Liver (tissue), 8 donors: ENCODE measurements at regions not wholly inside any gene's neighbourhood (a gene's known extent, or its start where the extent isn't known, plus 50 kb on each side); places are given as distances from the start of the nearest gene placed in this dataset.

Source experiments
- DNase-seq: peaks from one replicate; pipeline ENCODE4 v3.0.0-alpha.2; 2017; ENCODE audit warnings: low spot score
- H3K27ac ChIP-seq, 2 donors: one replicate each; pipeline ENCODE4 v1.7.0; 2013; ENCODE audit warnings: inconsistent platforms in 2 of 2, low read length in 2 of 2, control low read depth in 1 of 2, low read depth in 1 of 2, mild to moderate bottlenecking in 1 of 2
- H3K27me3 ChIP-seq, 4 donors: one replicate each; pipeline versions ENCODE4 v1.6.1 to v1.7.0; 2013; ENCODE audit warnings: low read length in 3 of 4, inconsistent platforms in 1 of 4, mild to moderate bottlenecking in 1 of 4, moderate library complexity in 1 of 4; ENCODE audit not compliant: control insufficient read depth in 4 of 4, insufficient read depth in 4 of 4
- H3K36me3 ChIP-seq, 4 donors: one replicate each; pipeline versions ENCODE4 v1.6.1 to v1.7.0; 2013; ENCODE audit warnings: low read length in 3 of 4, mild to moderate bottlenecking in 3 of 4, low read depth in 1 of 4, moderate library complexity in 1 of 4; ENCODE audit not compliant: control insufficient read depth in 4 of 4, insufficient read depth in 3 of 4
- H3K4me1 ChIP-seq, 4 donors: one replicate each; pipeline versions ENCODE4 v1.6.1 to v1.7.0; 2013; ENCODE audit warnings: low read length in 3 of 4, mild to moderate bottlenecking in 3 of 4, moderate library complexity in 1 of 4; ENCODE audit not compliant: control insufficient read depth in 4 of 4, insufficient read depth in 4 of 4
- H3K4me3 ChIP-seq, 3 donors: one replicate each; pipeline versions ENCODE4 v1.6.1 to v1.7.0; 2013; ENCODE audit warnings: low read length in 3 of 3, control low read depth in 1 of 3, low read depth in 1 of 3, mild to moderate bottlenecking in 1 of 3
- H3K9ac ChIP-seq, 2 donors: one replicate each; pipeline ENCODE4 v1.7.0; 2013; ENCODE audit warnings: low read length in 2 of 2, mild to moderate bottlenecking in 2 of 2, moderate library complexity in 2 of 2, control low read depth in 1 of 2, low read depth in 1 of 2
- H3K9me3 ChIP-seq, 4 donors: one replicate each; pipeline versions ENCODE4 v1.6.1 to v1.7.0; 2013; ENCODE audit warnings: low read length in 3 of 4; ENCODE audit not compliant: control insufficient read depth in 4 of 4
- ATF3 ChIP-seq: IDR thresholded peaks from 2 replicates; pipeline ENCODE4 v1.6.1; 2016; ENCODE audit warnings: antibody characterized with exemption
- CTCF ChIP-seq: fragments of 150-350 bp; IDR thresholded peaks from 2 replicates; pipeline ENCODE4 v1.5.1; 2017; ENCODE audit warnings: improper control_type of control experiment, low read depth, low read length; ENCODE audit not compliant: missing input control
- EGR1 ChIP-seq, 2 donors: IDR thresholded peaks; 2 replicates each; pipeline ENCODE4 v1.6.1; 2016 to 2018; ENCODE audit warnings: antibody characterized with exemption in 2 of 2, low read depth in 2 of 2
- FOXA1 ChIP-seq: IDR thresholded peaks from 2 replicates; pipeline ENCODE4 v1.6.1; 2016; ENCODE audit warnings: antibody characterized with exemption
- FOXA2 ChIP-seq: IDR thresholded peaks from 2 replicates; pipeline ENCODE4 v1.6.1; 2016; ENCODE audit warnings: antibody characterized with exemption
- GABPA ChIP-seq, 2 donors: IDR thresholded peaks in 1 of 2; conservative IDR thresholded peaks in 1 of 2; 2 replicates each; pipeline ENCODE4 v1.6.1; 2016; ENCODE audit warnings: antibody characterized with exemption in 2 of 2, mild to moderate bottlenecking in 1 of 2, moderate library complexity in 1 of 2
- HNF4A ChIP-seq, 2 donors: conservative IDR thresholded peaks; 2 replicates each; pipeline ENCODE4 v1.6.1; 2016; ENCODE audit warnings: antibody characterized with exemption in 2 of 2, mild to moderate bottlenecking in 2 of 2
- HNF4G ChIP-seq: IDR thresholded peaks from 2 replicates; pipeline ENCODE4 v1.6.1; 2016; ENCODE audit warnings: antibody characterized with exemption
- JUND ChIP-seq, 2 donors: IDR thresholded peaks; 2 replicates each; pipeline ENCODE4 v1.6.1; 2016; ENCODE audit warnings: antibody characterized with exemption in 2 of 2
- MAX ChIP-seq: IDR thresholded peaks from 2 replicates; pipeline ENCODE4 v1.6.1; 2016; ENCODE audit warnings: antibody characterized with exemption
- NR2F2 ChIP-seq: IDR thresholded peaks from 2 replicates; pipeline ENCODE4 v1.6.1; 2016; ENCODE audit warnings: antibody characterized with exemption
- RAD21 ChIP-seq, 2 donors: IDR thresholded peaks; 2 replicates each; pipeline ENCODE4 v1.6.1; 2016; ENCODE audit warnings: antibody characterized with exemption in 2 of 2, mild to moderate bottlenecking in 2 of 2
- REST ChIP-seq: IDR thresholded peaks from 2 replicates; pipeline ENCODE4 v1.6.1; 2016; ENCODE audit warnings: antibody characterized with exemption, mild to moderate bottlenecking
- RXRA ChIP-seq, 2 donors: IDR thresholded peaks; 2 replicates each; pipeline ENCODE4 v1.6.1; 2017 to 2018; ENCODE audit warnings: antibody characterized with exemption in 2 of 2, mild to moderate bottlenecking in 1 of 2
- SP1 ChIP-seq: IDR thresholded peaks from 2 replicates; pipeline ENCODE4 v1.6.1; 2018; ENCODE audit warnings: antibody characterized with exemption, mild to moderate bottlenecking
- TAF1 ChIP-seq: conservative IDR thresholded peaks from 2 replicates; pipeline ENCODE4 v1.6.1; 2016; ENCODE audit warnings: antibody characterized with exemption, mild to moderate bottlenecking
- ZBTB33 ChIP-seq: IDR thresholded peaks from 2 replicates; pipeline ENCODE4 v1.6.1; 2016; ENCODE audit warnings: antibody characterized with exemption
- WGBS: extraction: QIAGEN DNeasy Blood & Tissue Kit; methylation state at CpG from one replicate; pipeline ENCODE4 v1.1.7; 2013; 5-methylcytosine and 5-hydroxymethylcytosine counted together
- donor health status: healthy.
- donor health status: healthy.
- donor health status: healthy.
- donor health status: healthy.
- donor health status: healthy.

- TF ChIP-seq FOXA2, result no peak
- no peak for TF ChIP-seq RXRA (IDR thresholded peaks at IDR 0.05)
- no peak for TF ChIP-seq MAX
- no peak for TF ChIP-seq TAF1
- TF ChIP-seq EGR1 (IDR thresholded peaks at IDR 0.05; ENCODE audit: low read depth in 2 of 2), result no peak
- no peak for TF ChIP-seq FOXA1
- no peak for TF ChIP-seq REST
- no peak for TF ChIP-seq JUND (IDR thresholded peaks at IDR 0.05)
- TF ChIP-seq GABPA (IDR thresholded peaks at IDR 0.05 in 1 of 2, conservative IDR thresholded peaks at IDR 0.05 in 1 of 2), result no peak
- TF ChIP-seq ZBTB33, result no peak
- no peak for TF ChIP-seq HNF4G
- no peak overlapping the region for H3K27ac ChIP-seq
- WGBS, result 74% methylated on average over 11 of the region's 11 CpGs
Measured at GRCh38 chr10:113350311-113351040, 202.4 kb upstream of the HABP2 start.

GRCh38 chr10:113354711-113355110 is 198.1 kb upstream of the HABP2 start:
- no peak overlapping the region for H3K27ac ChIP-seq
- no peaks in the 10 kb centered on the region for H3K27me3 ChIP-seq
- TF ChIP-seq RXRA (IDR thresholded peaks at IDR 0.05) (no peak), NR2F2 (no peak), ATF3 (no peak), RAD21 (IDR thresholded peaks at IDR 0.05) (no peak), FOXA2 (no peak), JUND (IDR thresholded peaks at IDR 0.05) (no peak), SP1 (no peak), CTCF (no peak), HNF4A (conservative IDR thresholded peaks at IDR 0.05) (no peak)
- no peak for DNase-seq
- H3K9me3 ChIP-seq, result no peaks in the 10 kb centered on the region
- 88% methylated on average over 3 of the region's 3 CpGs for WGBS
- no peaks in the 10 kb centered on the region for H3K4me1 ChIP-seq
- H3K36me3 ChIP-seq, result no peaks in the 10 kb centered on the region
- H3K4me3 ChIP-seq, result no peak overlapping the region
- H3K9ac ChIP-seq, result no peak overlapping the region

More at GRCh38 chr10:113350311-113351040, 202.4 kb upstream of the HABP2 start:
- Histone ChIP-seq H3K27me3 (no peaks in the 10 kb centered on the region), H3K9ac (no peak overlapping the region), H3K4me3 (no peak overlapping the region), H3K9me3 (no peaks in the 10 kb centered on the region), H3K4me1 (no peaks in the 10 kb centered on the region), H3K36me3 (no peaks in the 10 kb centered on the region)
- no peak for DNase-seq
